Panc1 (cell line): ENCODE measurements at regions not wholly inside any gene's neighbourhood (a gene's known extent, or its start where the extent isn't known, plus 50 kb on each side); places are given as distances from the start of the nearest gene placed in this dataset.

ENCODE experiments used
- ATAC-seq: fragments of 200-7000 bp; cut with Tn5 transposase; 2 replicates; pipeline ENCODE4 v1.9.1; 2020; ENCODE audit warnings: mild to moderate bottlenecking, moderate library complexity
- BruUV-seq: library from RNA; stranded (reverse); fragments of 400-500 nt; replicated peaks from 2 replicates; lab custom pipeline; 2021; lab: Mats Ljungman, UMichigan
- CTCF ChIA-PET: fragments of 300-600 bp; sonication (Branson Sonifier 250); formaldehyde crosslinking; loops from one replicate; lab custom pipeline; 2022; ENCODE audit warnings: antibody characterized with exemption; lab: Charles Lee
- POLR2A ChIA-PET: fragments of 300-600 bp; sonication (Branson Sonifier 250); formaldehyde crosslinking; loops from one replicate; lab custom pipeline; 2022; ENCODE audit warnings: antibody characterized with exemption; lab: Charles Lee
- DNase-seq: peaks from one replicate; pipeline ENCODE4 v3.0.0-alpha.2; 2010; ENCODE audit warnings: low read depth, low spot score
- H3K27ac ChIP-seq: 2 replicates; pipeline ENCODE4 v1.5.1; 2011; ENCODE audit warnings: mild to moderate bottlenecking, low read length, inconsistent platforms
- H3K27me3 ChIP-seq: fragments of 200-500 bp; sonication (Bioruptor generic); 2 replicates; pipeline ENCODE4 v1.6.0; 2014; ENCODE audit warnings: low read length, inconsistent platforms; ENCODE audit not compliant: control insufficient read depth, insufficient read depth
- H3K36me3 ChIP-seq: fragments of 200-500 bp; sonication (Bioruptor generic); 2 replicates; pipeline ENCODE4 v1.5.1; 2014; ENCODE audit warnings: inconsistent platforms, mild to moderate bottlenecking, low read length, moderate library complexity; ENCODE audit not compliant: control insufficient read depth, insufficient read depth
- H3K4me1 ChIP-seq: 2 replicates; pipeline ENCODE4 v1.5.1; 2011; ENCODE audit warnings: inconsistent platforms, mild to moderate bottlenecking, low read length, moderate library complexity; ENCODE audit not compliant: control insufficient read depth, insufficient read depth
- H3K4me3 ChIP-seq, 2 experiments: 2 replicates each; pipeline ENCODE4 v1.5.1; 2011 to 2012; ENCODE audit warnings: low read depth in 2 of 2, low read length in 2 of 2, mild to moderate bottlenecking in 2 of 2, inconsistent platforms in 1 of 2, moderate library complexity in 1 of 2
- H3K9me3 ChIP-seq: fragments of 200-500 bp; sonication (Bioruptor generic); 2 replicates; pipeline ENCODE4 v1.5.1; 2014; ENCODE audit warnings: low read depth, mild to moderate bottlenecking, inconsistent platforms, low read length, moderate library complexity; ENCODE audit not compliant: control insufficient read depth, insufficient read depth
- POLR2AphosphoS5 ChIP-seq: IDR thresholded peaks from 2 replicates; pipeline ENCODE4 v1.6.1; 2012; ENCODE audit warnings: mild to moderate bottlenecking, low read depth, low read length, moderate library complexity
- SIN3A ChIP-seq: IDR thresholded peaks from 2 replicates; pipeline ENCODE4 v1.6.1; 2012; ENCODE audit warnings: low read depth, mild to moderate bottlenecking, low read length, moderate library complexity, borderline replicate concordance; ENCODE audit not compliant: insufficient read depth
- TCF7L2 ChIP-seq: IDR thresholded peaks from 2 replicates; pipeline ENCODE4 v1.6.1; 2011; ENCODE audit warnings: mild to moderate bottlenecking, low read depth, low read length, inconsistent platforms
- in situ Hi-C: cut with HindIII; loops from 2 replicates; pipeline ENCODE4 v1.10.0; 2016; ENCODE audit warnings: low sequenced_read_pairs, low pct_unique_long_range_greater_than_20kb
- intact Hi-C: fragments of 100-400 bp; cut with micrococcal nuclease; formaldehyde crosslinking; loops from one replicate; pipeline ENCODE4 v1.10.0; 2022; ENCODE audit not compliant: unreplicated experiment
- TF ChIP-seq, protein P1 (sequence below): fragments of 450-650 bp; IDR thresholded peaks from 2 replicates; pipeline ENCODE4 v1.5.1; 2017; ENCODE audit warnings: mild to moderate bottlenecking
- TF ChIP-seq, protein P2 (sequence below), 2 experiments: IDR thresholded peaks; 2 replicates each; pipeline ENCODE4 v1.6.1; 2011 to 2012; ENCODE audit warnings: low read depth in 2 of 2, control low read depth in 1 of 2, low read length in 1 of 2, mild to moderate bottlenecking in 1 of 2, moderate library complexity in 1 of 2; ENCODE audit not compliant: insufficient read depth in 1 of 2

DNA sequence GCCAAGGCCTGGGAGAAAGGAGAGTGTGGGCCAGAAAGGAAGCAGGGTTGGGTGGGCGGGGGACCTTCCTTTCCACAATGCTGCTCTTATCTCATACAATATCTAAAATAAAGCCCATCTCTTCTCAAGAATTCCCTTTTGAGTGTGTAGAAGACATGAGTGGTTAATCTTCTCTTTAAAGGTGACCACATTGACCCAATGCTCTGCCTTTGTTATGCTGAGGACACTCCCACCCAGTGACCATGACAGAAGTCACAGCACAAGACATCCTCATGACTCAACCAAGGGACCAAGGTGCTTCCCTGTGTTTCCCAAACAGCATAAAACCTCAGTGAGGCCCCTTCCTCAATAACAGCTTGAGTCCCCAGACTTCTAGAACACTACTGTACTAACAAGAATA lies 193.0 kb upstream of the ADAMTS16 start:
- no peaks in the 10 kb centered on the region for H3K36me3 ChIP-seq
- no peaks in the 10 kb centered on the region for H3K4me1 ChIP-seq
- H3K27me3 ChIP-seq: peaks cover 3% of the 10 kb centered on the region
- POLR2A ChIA-PET: no interaction called here
- H3K4me3 ChIP-seq: no peak overlapping the region
- no peak overlapping the region for H3K27ac ChIP-seq
- CTCF ChIA-PET: no interaction called here
- DNase-seq (no peak), ATAC-seq (no peak)
- no TSS peak for BruUV-seq
- intact Hi-C loops: no loop called here
- in situ Hi-C loops: no loop called here
- TF ChIP-seq TCF7L2 (no peak), SIN3A (no peak), POLR2AphosphoS5 (no peak)
- TF ChIP-seq, protein P1, sequence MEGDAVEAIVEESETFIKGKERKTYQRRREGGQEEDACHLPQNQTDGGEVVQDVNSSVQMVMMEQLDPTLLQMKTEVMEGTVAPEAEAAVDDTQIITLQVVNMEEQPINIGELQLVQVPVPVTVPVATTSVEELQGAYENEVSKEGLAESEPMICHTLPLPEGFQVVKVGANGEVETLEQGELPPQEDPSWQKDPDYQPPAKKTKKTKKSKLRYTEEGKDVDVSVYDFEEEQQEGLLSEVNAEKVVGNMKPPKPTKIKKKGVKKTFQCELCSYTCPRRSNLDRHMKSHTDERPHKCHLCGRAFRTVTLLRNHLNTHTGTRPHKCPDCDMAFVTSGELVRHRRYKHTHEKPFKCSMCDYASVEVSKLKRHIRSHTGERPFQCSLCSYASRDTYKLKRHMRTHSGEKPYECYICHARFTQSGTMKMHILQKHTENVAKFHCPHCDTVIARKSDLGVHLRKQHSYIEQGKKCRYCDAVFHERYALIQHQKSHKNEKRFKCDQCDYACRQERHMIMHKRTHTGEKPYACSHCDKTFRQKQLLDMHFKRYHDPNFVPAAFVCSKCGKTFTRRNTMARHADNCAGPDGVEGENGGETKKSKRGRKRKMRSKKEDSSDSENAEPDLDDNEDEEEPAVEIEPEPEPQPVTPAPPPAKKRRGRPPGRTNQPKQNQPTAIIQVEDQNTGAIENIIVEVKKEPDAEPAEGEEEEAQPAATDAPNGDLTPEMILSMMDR: no peak
- TF ChIP-seq, protein P2, sequence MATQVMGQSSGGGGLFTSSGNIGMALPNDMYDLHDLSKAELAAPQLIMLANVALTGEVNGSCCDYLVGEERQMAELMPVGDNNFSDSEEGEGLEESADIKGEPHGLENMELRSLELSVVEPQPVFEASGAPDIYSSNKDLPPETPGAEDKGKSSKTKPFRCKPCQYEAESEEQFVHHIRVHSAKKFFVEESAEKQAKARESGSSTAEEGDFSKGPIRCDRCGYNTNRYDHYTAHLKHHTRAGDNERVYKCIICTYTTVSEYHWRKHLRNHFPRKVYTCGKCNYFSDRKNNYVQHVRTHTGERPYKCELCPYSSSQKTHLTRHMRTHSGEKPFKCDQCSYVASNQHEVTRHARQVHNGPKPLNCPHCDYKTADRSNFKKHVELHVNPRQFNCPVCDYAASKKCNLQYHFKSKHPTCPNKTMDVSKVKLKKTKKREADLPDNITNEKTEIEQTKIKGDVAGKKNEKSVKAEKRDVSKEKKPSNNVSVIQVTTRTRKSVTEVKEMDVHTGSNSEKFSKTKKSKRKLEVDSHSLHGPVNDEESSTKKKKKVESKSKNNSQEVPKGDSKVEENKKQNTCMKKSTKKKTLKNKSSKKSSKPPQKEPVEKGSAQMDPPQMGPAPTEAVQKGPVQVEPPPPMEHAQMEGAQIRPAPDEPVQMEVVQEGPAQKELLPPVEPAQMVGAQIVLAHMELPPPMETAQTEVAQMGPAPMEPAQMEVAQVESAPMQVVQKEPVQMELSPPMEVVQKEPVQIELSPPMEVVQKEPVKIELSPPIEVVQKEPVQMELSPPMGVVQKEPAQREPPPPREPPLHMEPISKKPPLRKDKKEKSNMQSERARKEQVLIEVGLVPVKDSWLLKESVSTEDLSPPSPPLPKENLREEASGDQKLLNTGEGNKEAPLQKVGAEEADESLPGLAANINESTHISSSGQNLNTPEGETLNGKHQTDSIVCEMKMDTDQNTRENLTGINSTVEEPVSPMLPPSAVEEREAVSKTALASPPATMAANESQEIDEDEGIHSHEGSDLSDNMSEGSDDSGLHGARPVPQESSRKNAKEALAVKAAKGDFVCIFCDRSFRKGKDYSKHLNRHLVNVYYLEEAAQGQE (IDR thresholded peaks at IDR 0.05; ENCODE audit: insufficient read depth in 1 of 2, low read depth in 2 of 2, low read length in 1 of 2): no peak
- no peaks in the 10 kb centered on the region for H3K9me3 ChIP-seq

DNA sequence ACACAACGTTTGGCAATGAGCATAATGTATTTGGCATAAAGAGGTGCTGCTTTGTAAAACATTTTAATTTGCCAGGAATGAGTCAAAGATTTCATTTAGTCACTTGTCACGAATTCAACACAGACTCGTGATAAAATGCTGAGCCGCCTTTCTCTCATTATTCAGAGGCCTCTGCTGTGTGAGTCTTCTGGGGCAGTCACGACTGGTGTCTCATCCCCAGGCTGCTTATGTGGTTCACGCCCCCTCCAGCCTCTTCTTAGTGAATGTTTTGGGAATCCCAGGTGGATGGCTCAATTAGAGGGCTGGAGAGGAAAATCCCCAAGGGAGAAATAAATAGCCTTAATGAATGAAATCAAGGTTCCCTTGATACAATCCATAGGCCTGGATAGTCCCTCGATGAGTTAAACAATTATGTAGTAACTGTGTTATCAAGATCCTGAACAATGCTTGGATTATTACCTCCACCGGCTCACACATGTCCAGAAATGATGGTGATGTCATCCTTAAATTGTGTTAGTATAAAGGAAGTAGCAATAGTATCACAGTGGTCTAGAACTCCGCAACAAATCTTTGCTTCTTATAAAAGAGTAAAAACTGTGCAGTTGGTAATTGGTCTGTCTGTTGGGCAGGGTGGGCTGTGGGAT lies 192.1 kb upstream of the ADAMTS16 start:
- Histone ChIP-seq H3K4me1 (no peaks in the 10 kb centered on the region), H3K27ac (no peak overlapping the region), H3K36me3 (no peaks in the 10 kb centered on the region), H3K9me3 (no peaks in the 10 kb centered on the region), H3K4me3 (no peak overlapping the region), H3K27me3 (peaks cover 3% of the 10 kb centered on the region)
- intact Hi-C loops (no loop called here), in situ Hi-C loops (no loop called here)
- ATAC-seq: no peak
- no TSS peak for BruUV-seq
- TF ChIP-seq, protein P2 (IDR thresholded peaks at IDR 0.05; ENCODE audit: insufficient read depth in 1 of 2, low read depth in 2 of 2, low read length in 1 of 2): no peak
- CTCF ChIA-PET: no interaction called here
- POLR2A ChIA-PET: no interaction called here
- DNase-seq: no peak
